IMR-90 (cell line): ENCODE measurements at regions not wholly inside any gene's neighbourhood (a gene's known extent, or its start where the extent isn't known, plus 50 kb on each side); places are given as distances from the start of the nearest gene placed in this dataset.

Source experiments
- ATAC-seq: fragments of 200-7000 bp; cut with Tn5 transposase; 2 replicates; pipeline ENCODE4 v1.9.1; 2020; ENCODE audit warnings: low read depth, mild to moderate bottlenecking, moderate library complexity
- BruUV-seq: library from RNA; stranded (reverse); fragments of 400-500 nt; replicated peaks from 2 replicates; lab custom pipeline; 2021; lab: Mats Ljungman, UMichigan
- CTCF ChIA-PET: fragments of 300-600 bp; formaldehyde crosslinking; extraction: SDS; loops from one replicate; lab custom pipeline; 2021; ENCODE audit warnings: antibody characterized with exemption; lab: Yijun Ruan, JAX
- POLR2A ChIA-PET: fragments of 300-600 bp; sonication (Branson Sonifier 250); formaldehyde crosslinking; loops from one replicate; lab custom pipeline; 2022; ENCODE audit warnings: antibody characterized with exemption; ENCODE audit not compliant: unreplicated experiment; lab: Charles Lee
- DNase-seq: peaks from one replicate; pipeline ENCODE4 v3.0.0; 2013
- H2AFZ ChIP-seq: replicated peaks from 2 replicates; pipeline ENCODE3; 2013; ENCODE audit warnings: low read length, mild to moderate bottlenecking; ENCODE audit not compliant: poor library complexity
- H2AK5ac ChIP-seq: 2 replicates; pipeline ENCODE4 v1.6.1; 2013; ENCODE audit warnings: low read depth, low read length, inconsistent platforms
- H2AK9ac ChIP-seq: replicated peaks from 2 replicates; pipeline ENCODE3; 2013; ENCODE audit warnings: mild to moderate bottlenecking, low read depth, low read length, moderate library complexity; ENCODE audit not compliant: poor library complexity
- H2BK120ac ChIP-seq: 2 replicates; pipeline ENCODE4 v1.6.1; 2013; ENCODE audit warnings: low read depth, low read length, inconsistent platforms
- H2BK15ac ChIP-seq: 3 replicates; pipeline ENCODE4 v1.6.1; 2013; ENCODE audit warnings: low read depth, low read length, inconsistent platforms
- H2BK20ac ChIP-seq: 2 replicates; pipeline ENCODE4 v1.6.1; 2013; ENCODE audit warnings: low read depth, mild to moderate bottlenecking, inconsistent platforms, low read length, moderate library complexity
- H2BK5ac ChIP-seq: 2 replicates; pipeline ENCODE4 v1.6.1; 2013; ENCODE audit warnings: mild to moderate bottlenecking, low read depth, low read length, inconsistent platforms; ENCODE audit not compliant: poor library complexity, severe bottlenecking
- H3K14ac ChIP-seq: replicated peaks from 2 replicates; pipeline ENCODE4 v1.6.1; 2013; ENCODE audit warnings: low read depth, low read length, inconsistent platforms
- H3K18ac ChIP-seq: 2 replicates; pipeline ENCODE4 v1.6.1; 2013; ENCODE audit warnings: low read depth, low read length, control low read depth
- H3K23ac ChIP-seq: 2 replicates; pipeline ENCODE4 v1.6.1; 2013; ENCODE audit warnings: low read depth, low read length, inconsistent platforms
- H3K27ac ChIP-seq: 2 replicates; pipeline ENCODE4 v1.5.1; 2013; ENCODE audit warnings: mild to moderate bottlenecking, control low read depth, low read length; ENCODE audit not compliant: insufficient read depth
- H3K27me3 ChIP-seq: 2 replicates; pipeline ENCODE4 v1.6.1; 2013; ENCODE audit warnings: low read length; ENCODE audit not compliant: control insufficient read depth, insufficient read depth
- H3K36me3 ChIP-seq: 2 replicates; pipeline ENCODE4 v1.6.1; 2013; ENCODE audit warnings: low read length, mixed read lengths; ENCODE audit not compliant: control insufficient read depth, insufficient read depth
- H3K4ac ChIP-seq: 2 replicates; pipeline ENCODE4 v1.6.1; 2013; ENCODE audit warnings: low read depth, low read length, inconsistent platforms
- H3K4me1 ChIP-seq: 2 replicates; pipeline ENCODE4 v1.6.1; 2013; ENCODE audit warnings: low read length, mixed read lengths; ENCODE audit not compliant: control insufficient read depth, insufficient read depth
- H3K4me2 ChIP-seq: 2 replicates; pipeline ENCODE4 v1.6.1; 2013; ENCODE audit warnings: low read depth, mild to moderate bottlenecking, control low read depth, low read length, moderate library complexity
- H3K4me3 ChIP-seq: 2 replicates; pipeline ENCODE4 v1.5.1; 2013; ENCODE audit warnings: low read depth, mild to moderate bottlenecking, control low read depth, low read length, moderate library complexity; ENCODE audit not compliant: insufficient read depth
- H3K56ac ChIP-seq: 2 replicates; pipeline ENCODE4 v1.6.1; 2013; ENCODE audit warnings: low read length, inconsistent platforms; ENCODE audit not compliant: insufficient read depth; ENCODE audit errors: extremely low read depth
- H3K79me1 ChIP-seq, 2 experiments: 2 replicates each; pipeline ENCODE4 v1.6.1; 2013; ENCODE audit warnings: low read length in 2 of 2, inconsistent platforms in 1 of 2, low read depth in 1 of 2
- H3K9ac ChIP-seq: 2 replicates; pipeline ENCODE4 v1.6.1; 2013; ENCODE audit warnings: low read depth, low read length, control low read depth
- H3K9me1 ChIP-seq: 2 replicates; pipeline ENCODE4 v1.6.1; 2013; ENCODE audit warnings: low read length, inconsistent platforms; ENCODE audit not compliant: insufficient read depth
- H3K9me3 ChIP-seq: 2 replicates; pipeline ENCODE4 v1.6.1; 2013; ENCODE audit warnings: low read length; ENCODE audit not compliant: control insufficient read depth, insufficient read depth
- H4K20me1 ChIP-seq: 2 replicates; pipeline ENCODE4 v1.6.1; 2013; ENCODE audit warnings: low read length, inconsistent platforms; ENCODE audit not compliant: insufficient read depth
- H4K5ac ChIP-seq: 2 replicates; pipeline ENCODE4 v1.6.1; 2013; ENCODE audit warnings: mild to moderate bottlenecking, low read depth, low read length, control low read depth
- H4K8ac ChIP-seq, 2 experiments: 2 replicates each; pipeline ENCODE4 v1.6.1; 2013; ENCODE audit warnings: low read depth in 2 of 2, low read length in 2 of 2, control low read depth in 1 of 2, inconsistent platforms in 1 of 2
- H4K91ac ChIP-seq: 2 replicates; pipeline ENCODE4 v1.6.1; 2013; ENCODE audit warnings: low read depth, low read length, inconsistent platforms; ENCODE audit not compliant: insufficient read depth
- BHLHE40 ChIP-seq: fragments of 150-350 bp; IDR thresholded peaks from 2 replicates; pipeline ENCODE4 v1.6.1; 2016; ENCODE audit warnings: mild to moderate bottlenecking, low read depth, low read length
- CEBPB ChIP-seq: IDR thresholded peaks from 2 replicates; pipeline ENCODE4 v1.6.1; 2012; ENCODE audit warnings: low read depth, low read length, improper control_type of control experiment
- CHD1 ChIP-seq: IDR thresholded peaks from 2 replicates; pipeline ENCODE4 v1.6.1; 2012; ENCODE audit warnings: low read depth, low read length, improper control_type of control experiment
- FOS ChIP-seq: fragments of 150-350 bp; IDR thresholded peaks from 2 replicates; pipeline ENCODE4 v1.6.1; 2016; ENCODE audit warnings: low read depth, low read length
- MAFK ChIP-seq: IDR thresholded peaks from 2 replicates; pipeline ENCODE4 v1.6.1; 2012; ENCODE audit warnings: low read depth, low read length, improper control_type of control experiment
- MAZ ChIP-seq: IDR thresholded peaks from 2 replicates; pipeline ENCODE4 v1.6.1; 2012; ENCODE audit warnings: low read depth, mild to moderate bottlenecking, low read length, improper control_type of control experiment, moderate library complexity, borderline replicate concordance
- MXI1 ChIP-seq: IDR thresholded peaks from 2 replicates; pipeline ENCODE4 v1.6.1; 2012; ENCODE audit warnings: low read depth, mild to moderate bottlenecking, low read length, moderate library complexity, borderline replicate concordance
- NFE2L2 ChIP-seq: fragments of 150-350 bp; IDR thresholded peaks from 2 replicates; pipeline ENCODE4 v1.6.1; 2016; ENCODE audit warnings: low read depth, mild to moderate bottlenecking, low read length
- POLR2A ChIP-seq: IDR thresholded peaks from 2 replicates; pipeline ENCODE4 v1.6.1; 2012; ENCODE audit warnings: mild to moderate bottlenecking, low read depth, low read length
- RCOR1 ChIP-seq: IDR thresholded peaks from 2 replicates; pipeline ENCODE4 v1.6.1; 2012; ENCODE audit warnings: mild to moderate bottlenecking, low read length, improper control_type of control experiment; ENCODE audit not compliant: insufficient replicate concordance
- RFX5 ChIP-seq: IDR thresholded peaks from 2 replicates; pipeline ENCODE4 v1.8.0; 2012; ENCODE audit warnings: low read depth, mild to moderate bottlenecking, low read length, moderate library complexity
- SMC3 ChIP-seq: fragments of 150-350 bp; IDR thresholded peaks from 2 replicates; pipeline ENCODE4 v1.6.1; 2016; ENCODE audit warnings: low read depth, mild to moderate bottlenecking, antibody characterized with exemption, low read length, moderate library complexity
- WGBS, 2 experiments: methylation state at CpG; one replicate each; pipeline versions ENCODE4 v1.1.5 to v1.1.7; 2013; ENCODE audit warnings: missing lambda C conversion rate in 2 of 2; ENCODE audit not compliant: insufficient read length in 1 of 2; ENCODE audit errors: extremely low coverage in 2 of 2; 5-methylcytosine and 5-hydroxymethylcytosine counted together
- dilution Hi-C: fragments of 300-500 bp; cut with HindIII; formaldehyde crosslinking; loops from one replicate; pipeline ENCODE4 v1.14.3; 2018; ENCODE audit warnings: low sequenced_read_pairs; ENCODE audit not compliant: unreplicated experiment
- in situ Hi-C: fragments of 300-500 bp; cut with MboI; formaldehyde crosslinking; loops from 3 replicates; pipeline ENCODE4 v1.14.3; 2019; ENCODE audit warnings: low sequenced_read_pairs, inconsistent platforms, mixed read lengths
- intact Hi-C: fragments of 100-400 bp; cut with micrococcal nuclease; formaldehyde crosslinking; loops from 2 replicates; pipeline ENCODE4 v1.10.0; 2022
- TF ChIP-seq, protein P1 (sequence below): fragments of 150-350 bp; IDR thresholded peaks from 2 replicates; pipeline ENCODE4 v1.6.1; 2017; ENCODE audit warnings: mild to moderate bottlenecking, antibody characterized with exemption, low read length, low read depth

DNA sequence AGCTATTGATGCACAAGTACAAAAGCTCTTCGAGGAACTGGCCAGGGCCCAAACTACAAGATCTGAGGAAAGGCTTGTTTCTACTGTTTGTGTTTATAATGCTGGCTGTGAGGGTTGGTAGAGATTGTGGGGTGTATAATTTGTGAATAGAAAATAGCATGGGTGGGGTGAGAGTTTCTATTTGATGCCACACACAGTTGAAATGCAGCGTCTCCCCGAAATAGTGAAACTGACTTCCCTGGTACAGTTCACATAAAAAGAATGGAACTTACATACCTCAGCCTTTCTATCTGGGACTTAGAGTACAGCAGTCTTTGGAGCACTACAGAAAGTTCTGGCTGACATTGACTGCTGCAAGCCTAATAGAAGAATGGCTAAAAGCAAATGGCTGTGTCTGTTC, 91.3 kb downstream of the DTWD1 start:
- in situ Hi-C loops, result no loop called here
- Histone ChIP-seq H2BK15ac (no peak overlapping the region), H3K9me3 (peaks cover 14% of the 10 kb centered on the region), H3K27ac (no peak overlapping the region), H3K4me2 (no peak overlapping the region), H2BK120ac (no peak overlapping the region), H3K27me3 (no peaks in the 10 kb centered on the region), H3K56ac (no peak overlapping the region), H4K5ac (no peak overlapping the region), H3K4me3 (no peak overlapping the region), H3K4me1 (no peaks in the 10 kb centered on the region), H3K36me3 (no peaks in the 10 kb centered on the region), H4K20me1 (no peaks in the 10 kb centered on the region), H3K4ac (no peak overlapping the region), H2BK20ac (no peak overlapping the region), H2AFZ (no peak overlapping the region), H2BK5ac (no peak overlapping the region), H4K91ac (no peak overlapping the region), H2AK5ac (no peak overlapping the region), H3K9me1 (no peaks in the 10 kb centered on the region), H2AK9ac (no peak overlapping the region), H3K14ac (no peak overlapping the region), H3K23ac (no peak overlapping the region), H3K9ac (no peak overlapping the region), H3K18ac (no peak overlapping the region), H3K79me1 (no peaks in the 10 kb centered on the region), H4K8ac (no peak overlapping the region)
- DNase-seq (no peak), ATAC-seq (no peak)
- TF ChIP-seq BHLHE40 (no peak), RCOR1 (no peak), SMC3 (no peak), MAFK (no peak), FOS (no peak), RFX5 (no peak), MXI1 (no peak), MAZ (no peak), NFE2L2 (no peak), CHD1 (no peak), CEBPB (no peak), POLR2A (no peak)
- TF ChIP-seq, protein P1, sequence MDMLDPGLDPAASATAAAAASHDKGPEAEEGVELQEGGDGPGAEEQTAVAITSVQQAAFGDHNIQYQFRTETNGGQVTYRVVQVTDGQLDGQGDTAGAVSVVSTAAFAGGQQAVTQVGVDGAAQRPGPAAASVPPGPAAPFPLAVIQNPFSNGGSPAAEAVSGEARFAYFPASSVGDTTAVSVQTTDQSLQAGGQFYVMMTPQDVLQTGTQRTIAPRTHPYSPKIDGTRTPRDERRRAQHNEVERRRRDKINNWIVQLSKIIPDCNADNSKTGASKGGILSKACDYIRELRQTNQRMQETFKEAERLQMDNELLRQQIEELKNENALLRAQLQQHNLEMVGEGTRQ, result no peak
- ChIA-PET CTCF (interaction anchor here (1.1 kb wide), 1 partner anchor 44 kb away, joined by 3 read pairs; no protein-coding TSS in a partner anchor), POLR2A (interaction anchor here (0.6 kb wide), 1 partner anchor 10 kb away, joined by 5 read pairs; no protein-coding TSS in a partner anchor)
- intact Hi-C loops, result no loop called here
- dilution Hi-C loops, result no loop called here
- WGBS, 2 experiments, result no CpG with 5 or more reads among the region's 3 CpGs
- no TSS peak for BruUV-seq
